Smooth muscle cell (in vitro differentiated cells): ENCODE measurements at regions not wholly inside any gene's neighbourhood (a gene's known extent, or its start where the extent isn't known, plus 50 kb on each side); places are given as distances from the start of the nearest gene placed in this dataset.

ENCODE experiments used
- DNase-seq: peaks from one replicate; lab custom pipeline; 2025; ENCODE audit not compliant: unreplicated experiment; lab: John Stamatoyannopoulos, UW
- H2AFZ ChIP-seq: fragments of 200-600 bp; sonication (generic); 2 replicates; pipeline ENCODE4 v1.6.0; 2016; ENCODE audit warnings: antibody characterized with exemption, low read depth, mild to moderate bottlenecking
- H3F3A ChIP-seq: fragments of 200-600 bp; sonication (generic); 2 replicates; pipeline ENCODE4 v1.6.0; 2017; ENCODE audit warnings: antibody characterized with exemption, low read depth
- H3K27ac ChIP-seq: fragments of 200-600 bp; sonication (generic); 2 replicates; pipeline ENCODE4 v1.5.1; 2016; ENCODE audit warnings: low read depth, mild to moderate bottlenecking
- H3K27me3 ChIP-seq: fragments of 200-600 bp; sonication (generic); 2 replicates; pipeline ENCODE4 v1.6.1; 2016; ENCODE audit warnings: low read depth, mild to moderate bottlenecking
- H3K36me3 ChIP-seq: fragments of 200-600 bp; sonication (generic); 2 replicates; pipeline ENCODE4 v1.5.1; 2016; ENCODE audit warnings: low read depth
- H3K4me1 ChIP-seq: fragments of 200-600 bp; sonication (generic); 2 replicates; pipeline ENCODE4 v1.5.1; 2016; ENCODE audit warnings: low read depth
- H3K4me2 ChIP-seq: fragments of 200-600 bp; sonication (generic); 2 replicates; pipeline ENCODE4 v1.6.0; 2016; ENCODE audit warnings: mild to moderate bottlenecking
- H3K4me3 ChIP-seq: fragments of 200-600 bp; sonication (generic); 2 replicates; pipeline ENCODE4 v1.5.1; 2016; ENCODE audit warnings: mild to moderate bottlenecking
- H3K79me2 ChIP-seq: fragments of 200-600 bp; sonication (generic); 2 replicates; pipeline ENCODE4 v1.6.0; 2016; ENCODE audit warnings: low read depth, mild to moderate bottlenecking
- H3K9ac ChIP-seq: fragments of 200-600 bp; sonication (generic); 2 replicates; pipeline ENCODE4 v1.6.0; 2016; ENCODE audit warnings: low read depth
- H3K9me3 ChIP-seq: fragments of 200-600 bp; sonication (generic); replicated peaks from 2 replicates; pipeline ENCODE4 v1.5.1; 2016; ENCODE audit warnings: low read depth
- H4K20me1 ChIP-seq: fragments of 200-600 bp; sonication (generic); 2 replicates; pipeline ENCODE4 v1.6.0; 2016; ENCODE audit warnings: low read depth
- CTCF ChIP-seq: fragments of 200-600 bp; sonication (generic); IDR thresholded peaks from 2 replicates; pipeline ENCODE4 v1.5.1; 2017; ENCODE audit warnings: borderline replicate concordance, mild to moderate bottlenecking, antibody characterized with exemption; ENCODE audit not compliant: insufficient read depth, poor library complexity, severe bottlenecking
- WGBS: methylation state at CpG from one replicate; pipeline ENCODE4 v1.1.7; 2016; ENCODE audit warnings: low lambda C conversion rate; 5-methylcytosine and 5-hydroxymethylcytosine counted together

DNA sequence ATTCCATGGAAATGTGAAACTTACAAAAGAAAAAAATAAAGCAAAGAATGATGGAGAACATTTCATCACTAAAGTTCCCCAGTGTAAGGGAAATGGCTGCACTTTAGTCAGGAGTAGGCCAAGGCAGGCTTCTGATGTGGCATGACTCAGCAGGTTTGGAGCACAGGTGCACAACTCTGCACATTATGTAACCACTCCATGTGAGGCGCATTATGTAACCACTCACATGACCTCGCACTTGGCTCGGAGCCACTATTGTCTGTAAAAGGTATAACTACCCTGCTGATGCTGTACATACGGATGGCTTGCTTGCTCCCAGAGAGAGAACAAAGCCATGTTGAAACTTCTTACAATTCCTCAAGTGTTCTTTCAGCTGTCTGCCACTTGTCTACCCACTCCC is 727.6 kb downstream of the TRAM1L1 start:
- Histone ChIP-seq H3K27me3 (no peaks in the 10 kb centered on the region), H3F3A (no peaks in the 10 kb centered on the region), H3K9ac (no peak overlapping the region), H3K4me1 (no peaks in the 10 kb centered on the region), H3K4me2 (no peak overlapping the region), H4K20me1 (no peaks in the 10 kb centered on the region), H3K79me2 (no peaks in the 10 kb centered on the region), H3K4me3 (no peak overlapping the region), H3K27ac (no peak overlapping the region), H3K9me3 (no peaks in the 10 kb centered on the region), H3K36me3 (no peaks in the 10 kb centered on the region), H2AFZ (no peak overlapping the region)
- WGBS = 100% methylated on average over 4 of the region's 4 CpGs
- TF ChIP-seq CTCF = no peak
- DNase-seq = no peak

- Histone ChIP-seq H3K4me2 (no peak overlapping the region), H3K27ac (no peak overlapping the region), H3F3A (no peaks in the 10 kb centered on the region), H4K20me1 (no peaks in the 10 kb centered on the region), H3K27me3 (no peaks in the 10 kb centered on the region), H3K4me3 (no peak overlapping the region), H2AFZ (no peak overlapping the region), H3K9me3 (no peaks in the 10 kb centered on the region), H3K9ac (no peak overlapping the region), H3K36me3 (no peaks in the 10 kb centered on the region), H3K4me1 (no peaks in the 10 kb centered on the region), H3K79me2 (no peaks in the 10 kb centered on the region)
- DNase-seq = no peak
- no peak for TF ChIP-seq CTCF
- WGBS = 80% methylated on average over 1 of the region's 1 CpG
These were observed 738.6 kb downstream of the TRAM1L1 start for GRCh38 chr4:116346750-116347149.

DNA sequence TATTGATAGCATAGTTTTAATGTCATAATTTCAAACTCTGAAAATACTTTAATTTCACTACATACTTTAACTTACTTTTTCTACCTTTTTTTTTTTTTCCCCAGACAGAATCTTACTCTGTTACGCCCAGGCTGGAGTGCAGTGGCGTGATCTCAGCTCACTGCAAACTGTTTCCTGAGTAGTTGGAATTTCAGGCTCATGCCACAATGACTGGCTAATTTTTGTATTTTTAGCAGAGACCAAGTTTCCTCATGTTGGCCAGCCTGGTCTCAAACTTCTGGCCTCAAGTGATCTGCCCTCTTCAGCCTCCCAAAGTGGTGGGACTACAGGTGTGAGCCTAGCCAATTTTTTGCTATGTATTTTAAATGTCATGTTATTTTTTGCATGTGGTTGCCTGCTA is 741.6 kb downstream of the TRAM1L1 start:
- Histone ChIP-seq H3K27ac (no peak overlapping the region), H2AFZ (no peak overlapping the region)

More for the DNA sequence above, 741.6 kb downstream of the TRAM1L1 start:
- Histone ChIP-seq H3K4me2 (no peak overlapping the region), H3K4me3 (no peak overlapping the region), H3F3A (no peaks in the 10 kb centered on the region), H3K4me1 (no peaks in the 10 kb centered on the region), H3K79me2 (no peaks in the 10 kb centered on the region), H3K9me3 (no peaks in the 10 kb centered on the region), H3K36me3 (no peaks in the 10 kb centered on the region), H3K9ac (no peak overlapping the region), H3K27me3 (no peaks in the 10 kb centered on the region), H4K20me1 (no peaks in the 10 kb centered on the region)
- TF ChIP-seq CTCF = no peak
- 72% methylated on average over 2 of the region's 2 CpGs for WGBS
- DNase-seq = no peak
